ENCODE measurements at regions not wholly inside any gene's neighbourhood (a gene's known extent, or its start where the extent isn't known, plus 50 kb on each side); places are given as distances from the start of the nearest gene placed in this dataset.

- WGBS (ENCODE audit: insufficient coverage), result 23% methylated on average over 2 of the region's 7 CpGs
- Histone ChIP-seq H3K4me3 (ENCODE audit: control insufficient read depth in 1 of 7, extremely low read depth in 1 of 7, insufficient read depth in 4 of 7, low read depth in 2 of 7, low read length in 6 of 7) (no peak overlapping the region), H3K9me3 (ENCODE audit: control extremely low read depth in 1 of 5, control insufficient read depth in 4 of 5, insufficient read depth in 2 of 5, low read depth in 1 of 5, low read length in 4 of 5) (peaks cover 0 to 9% (median 0%) of the 10 kb centered on the region in 5 experiments), H3K27ac (ENCODE audit: insufficient read depth in 1 of 2, low read depth in 1 of 2, low read length in 2 of 2, poor library complexity in 1 of 2, severe bottlenecking in 2 of 2) (no peak overlapping the region), H3K36me3 (ENCODE audit: control insufficient read depth in 4 of 4, insufficient read depth in 4 of 4, low read length in 3 of 4) (no peaks in the 10 kb centered on the region), H3K4me1 (ENCODE audit: control extremely low read depth in 1 of 4, control insufficient read depth in 4 of 4, insufficient read depth in 4 of 4, low read length in 3 of 4) (no peaks in the 10 kb centered on the region), H3K27me3 (replicated peaks in 2 of 5; ENCODE audit: control insufficient read depth in 4 of 5, insufficient read depth in 5 of 5, low read length in 4 of 5) (peaks cover 7 to 59% (median 22%) of the 10 kb centered on the region in 5 experiments)
- CTCF ChIA-PET, result interaction anchor here (1.2 to 1.9 kb wide), 2 partner anchors 8 to 11 kb away, joined by 3 to 7 read pairs; no protein-coding TSS in a partner anchor
- POLR2A ChIA-PET, result no interaction called here
- no peak for DNase-seq
Measured at GRCh38 chr10:29176845-29177832, 111.7 kb upstream of the LYZL1 start.

GRCh38 chr10:29181936-29182335 is 106.9 kb upstream of the LYZL1 start:
- no peaks in the 10 kb centered on the region for H3K4me1 ChIP-seq (ENCODE audit: control extremely low read depth in 1 of 4, control insufficient read depth in 4 of 4, insufficient read depth in 4 of 4, low read length in 3 of 4)
- no peaks in the 10 kb centered on the region for H3K36me3 ChIP-seq (ENCODE audit: control insufficient read depth in 4 of 4, insufficient read depth in 4 of 4, low read length in 3 of 4)
- no peak for DNase-seq
- H3K27me3 ChIP-seq (replicated peaks in 2 of 5; ENCODE audit: control insufficient read depth in 4 of 5, insufficient read depth in 5 of 5, low read length in 4 of 5), result peaks cover 9 to 87% (median 34%) of the 10 kb centered on the region in 5 experiments
- 94% methylated on average over 2 of the region's 6 CpGs for WGBS (ENCODE audit: insufficient coverage)
- POLR2A ChIA-PET, result no interaction called here
- CTCF ChIA-PET, result no interaction called here
- H3K9me3 ChIP-seq (ENCODE audit: control extremely low read depth in 1 of 5, control insufficient read depth in 4 of 5, insufficient read depth in 2 of 5, low read depth in 1 of 5, low read length in 4 of 5), result no peaks in the 10 kb centered on the region
- H3K27ac ChIP-seq (ENCODE audit: insufficient read depth in 1 of 2, low read depth in 1 of 2, low read length in 2 of 2, poor library complexity in 1 of 2, severe bottlenecking in 2 of 2), result no peak overlapping the region
- no peak overlapping the region for H3K4me3 ChIP-seq (ENCODE audit: control insufficient read depth in 1 of 7, extremely low read depth in 1 of 7, insufficient read depth in 4 of 7, low read depth in 2 of 7, low read length in 6 of 7)

- Histone ChIP-seq H3K27ac (ENCODE audit: insufficient read depth in 1 of 2, low read depth in 1 of 2, low read length in 2 of 2, poor library complexity in 1 of 2, severe bottlenecking in 2 of 2) (no peak overlapping the region), H3K27me3 (replicated peaks in 2 of 5; ENCODE audit: control insufficient read depth in 4 of 5, insufficient read depth in 5 of 5, low read length in 4 of 5) (peaks cover 4 to 81% (median 30%) of the 10 kb centered on the region in 5 experiments), H3K9me3 (ENCODE audit: control extremely low read depth in 1 of 5, control insufficient read depth in 4 of 5, insufficient read depth in 2 of 5, low read depth in 1 of 5, low read length in 4 of 5) (no peaks in the 10 kb centered on the region), H3K4me3 (ENCODE audit: control insufficient read depth in 1 of 7, extremely low read depth in 1 of 7, insufficient read depth in 4 of 7, low read depth in 2 of 7, low read length in 6 of 7) (no peak overlapping the region), H3K4me1 (ENCODE audit: control extremely low read depth in 1 of 4, control insufficient read depth in 4 of 4, insufficient read depth in 4 of 4, low read length in 3 of 4) (no peaks in the 10 kb centered on the region), H3K36me3 (ENCODE audit: control insufficient read depth in 4 of 4, insufficient read depth in 4 of 4, low read length in 3 of 4) (no peaks in the 10 kb centered on the region)
- WGBS (ENCODE audit: insufficient coverage), result 92% methylated on average over 4 of the region's 6 CpGs
- CTCF ChIA-PET, result no interaction called here
- DNase-seq, result no peak
- POLR2A ChIA-PET, result no interaction called here
Measured at GRCh38 chr10:29183301-29183945, 105.4 kb upstream of the LYZL1 start.

- 82% methylated on average over 2 of the region's 4 CpGs for WGBS (ENCODE audit: insufficient coverage)
- ChIA-PET CTCF (interaction anchor here (1.8 kb wide), 1 partner anchor 8 kb away, joined by 7 read pairs; no protein-coding TSS in a partner anchor), POLR2A (no interaction called here)
Measured at GRCh38 chr10:29184205-29185000, 104.5 kb upstream of the LYZL1 start.

GRCh38 chr10:29185050-29185449 is 103.8 kb upstream of the LYZL1 start:
- CTCF ChIA-PET, result interaction anchor here (1.8 kb wide), 1 partner anchor 8 kb away, joined by 7 read pairs; no protein-coding TSS in a partner anchor
- WGBS (ENCODE audit: insufficient coverage), result 88% methylated on average over 3 of the region's 5 CpGs
- Histone ChIP-seq H3K4me3 (ENCODE audit: control insufficient read depth in 1 of 7, extremely low read depth in 1 of 7, insufficient read depth in 4 of 7, low read depth in 2 of 7, low read length in 6 of 7) (no peak overlapping the region), H3K4me1 (ENCODE audit: control extremely low read depth in 1 of 4, control insufficient read depth in 4 of 4, insufficient read depth in 4 of 4, low read length in 3 of 4) (no peaks in the 10 kb centered on the region), H3K27me3 (replicated peaks in 2 of 5; ENCODE audit: control insufficient read depth in 4 of 5, insufficient read depth in 5 of 5, low read length in 4 of 5) (peaks cover 4 to 76% (median 22%) of the 10 kb centered on the region in 5 experiments), H3K9me3 (ENCODE audit: control extremely low read depth in 1 of 5, control insufficient read depth in 4 of 5, insufficient read depth in 2 of 5, low read depth in 1 of 5, low read length in 4 of 5) (peaks cover 0 to 4% (median 0%) of the 10 kb centered on the region in 5 experiments), H3K27ac (ENCODE audit: insufficient read depth in 1 of 2, low read depth in 1 of 2, low read length in 2 of 2, poor library complexity in 1 of 2, severe bottlenecking in 2 of 2) (no peak overlapping the region), H3K36me3 (ENCODE audit: control insufficient read depth in 4 of 4, insufficient read depth in 4 of 4, low read length in 3 of 4) (no peaks in the 10 kb centered on the region)
- POLR2A ChIA-PET, result no interaction called here
- DNase-seq, result no peak

More at GRCh38 chr10:29184205-29185000, 104.5 kb upstream of the LYZL1 start:
- Histone ChIP-seq H3K36me3 (ENCODE audit: control insufficient read depth in 4 of 4, insufficient read depth in 4 of 4, low read length in 3 of 4) (no peaks in the 10 kb centered on the region), H3K27me3 (replicated peaks in 2 of 5; ENCODE audit: control insufficient read depth in 4 of 5, insufficient read depth in 5 of 5, low read length in 4 of 5) (peaks cover 4 to 80% (median 24%) of the 10 kb centered on the region in 5 experiments), H3K9me3 (ENCODE audit: control extremely low read depth in 1 of 5, control insufficient read depth in 4 of 5, insufficient read depth in 2 of 5, low read depth in 1 of 5, low read length in 4 of 5) (peaks cover 0 to 2% (median 0%) of the 10 kb centered on the region in 5 experiments), H3K4me1 (ENCODE audit: control extremely low read depth in 1 of 4, control insufficient read depth in 4 of 4, insufficient read depth in 4 of 4, low read length in 3 of 4) (no peaks in the 10 kb centered on the region), H3K4me3 (ENCODE audit: control insufficient read depth in 1 of 7, extremely low read depth in 1 of 7, insufficient read depth in 4 of 7, low read depth in 2 of 7, low read length in 6 of 7) (no peak overlapping the region), H3K27ac (ENCODE audit: insufficient read depth in 1 of 2, low read depth in 1 of 2, low read length in 2 of 2, poor library complexity in 1 of 2, severe bottlenecking in 2 of 2) (no peak overlapping the region)
- no peak for DNase-seq

- ChIA-PET POLR2A (interaction anchor here (0.6 kb wide), 1 partner anchor 178 kb away, joined by 4 read pairs; no protein-coding TSS in a partner anchor), CTCF (interaction anchor here (1.8 kb wide), 1 partner anchor 10 kb away, joined by 7 read pairs; no protein-coding TSS in a partner anchor)
- DNase-seq, result no peak
- WGBS (ENCODE audit: insufficient coverage), result 100% methylated on average over 2 of the region's 3 CpGs
- Histone ChIP-seq H3K9me3 (ENCODE audit: control extremely low read depth in 1 of 5, control insufficient read depth in 4 of 5, insufficient read depth in 2 of 5, low read depth in 1 of 5, low read length in 4 of 5) (peaks cover 0 to 5% (median 0%) of the 10 kb centered on the region in 5 experiments), H3K4me1 (ENCODE audit: control extremely low read depth in 1 of 4, control insufficient read depth in 4 of 4, insufficient read depth in 4 of 4, low read length in 3 of 4) (no peaks in the 10 kb centered on the region), H3K27me3 (replicated peaks in 2 of 5; ENCODE audit: control insufficient read depth in 4 of 5, insufficient read depth in 5 of 5, low read length in 4 of 5) (peaks cover 4 to 76% (median 25%) of the 10 kb centered on the region in 5 experiments), H3K27ac (ENCODE audit: insufficient read depth in 1 of 2, low read depth in 1 of 2, low read length in 2 of 2, poor library complexity in 1 of 2, severe bottlenecking in 2 of 2) (no peak overlapping the region), H3K36me3 (ENCODE audit: control insufficient read depth in 4 of 4, insufficient read depth in 4 of 4, low read length in 3 of 4) (no peaks in the 10 kb centered on the region), H3K4me3 (ENCODE audit: control insufficient read depth in 1 of 7, extremely low read depth in 1 of 7, insufficient read depth in 4 of 7, low read depth in 2 of 7, low read length in 6 of 7) (no peak overlapping the region)
Measured at GRCh38 chr10:29186221-29186620, 102.6 kb upstream of the LYZL1 start.
